D721Med (cell line): ENCODE measurements at regions not wholly inside any gene's neighbourhood (a gene's known extent, or its start where the extent isn't known, plus 50 kb on each side); places are given as distances from the start of the nearest gene placed in this dataset.

Source experiments
- DNase-seq: peaks from one replicate; pipeline ENCODE4 v3.0.0; 2011; ENCODE audit warnings: low spot score; ENCODE audit not compliant: insufficient read length
- FAIRE-seq: peaks from 2 replicates; lab custom pipeline; 2011; peaks lifted over from hg19 to GRCh38; lab: Jason Lieb, UNC
- CTCF ChIP-seq: IDR thresholded peaks from 2 replicates; pipeline ENCODE4 v1.5.1; 2012; ENCODE audit warnings: mild to moderate bottlenecking, control low read depth; ENCODE audit not compliant: insufficient read depth; ENCODE audit errors: missing control alignments

GRCh38 chr18:25457601-25458000 lies 105.6 kb upstream of the ZNF521 start:
- FAIRE-seq (no peak), DNase-seq (no peak)
- TF ChIP-seq CTCF: no peak

- FAIRE-seq (no peak), DNase-seq (no peak)
- TF ChIP-seq CTCF: no peak
Measured at GRCh38 chr18:25457126-25457525, 105.2 kb upstream of the ZNF521 start.

- no peak for TF ChIP-seq CTCF
- DNase-seq (no peak), FAIRE-seq (no peak)
Measured at GRCh38 chr18:25456334-25457010, 104.5 kb upstream of the ZNF521 start.

GRCh38 chr18:25455646-25456045 lies 103.7 kb upstream of the ZNF521 start:
- DNase-seq: no peak

GRCh38 chr18:25455159-25455558 lies 103.2 kb upstream of the ZNF521 start:
- no peak for FAIRE-seq
- no peak for TF ChIP-seq CTCF
- DNase-seq: no peak

More at GRCh38 chr18:25455646-25456045, 103.7 kb upstream of the ZNF521 start:
- no peak for TF ChIP-seq CTCF
- FAIRE-seq: no peak

GRCh38 chr18:25454730-25455129 lies 102.8 kb upstream of the ZNF521 start:
- no peak for FAIRE-seq

More at GRCh38 chr18:25454730-25455129, 102.8 kb upstream of the ZNF521 start:
- no peak for DNase-seq
- no peak for TF ChIP-seq CTCF
